ENCODE measurements at regions not wholly inside any gene's neighbourhood (a gene's known extent, or its start where the extent isn't known, plus 50 kb on each side); places are given as distances from the start of the nearest gene placed in this dataset.
A peak's percentile ranks its signal among the peaks of the same experiment; 100 is the strongest.

DNA sequence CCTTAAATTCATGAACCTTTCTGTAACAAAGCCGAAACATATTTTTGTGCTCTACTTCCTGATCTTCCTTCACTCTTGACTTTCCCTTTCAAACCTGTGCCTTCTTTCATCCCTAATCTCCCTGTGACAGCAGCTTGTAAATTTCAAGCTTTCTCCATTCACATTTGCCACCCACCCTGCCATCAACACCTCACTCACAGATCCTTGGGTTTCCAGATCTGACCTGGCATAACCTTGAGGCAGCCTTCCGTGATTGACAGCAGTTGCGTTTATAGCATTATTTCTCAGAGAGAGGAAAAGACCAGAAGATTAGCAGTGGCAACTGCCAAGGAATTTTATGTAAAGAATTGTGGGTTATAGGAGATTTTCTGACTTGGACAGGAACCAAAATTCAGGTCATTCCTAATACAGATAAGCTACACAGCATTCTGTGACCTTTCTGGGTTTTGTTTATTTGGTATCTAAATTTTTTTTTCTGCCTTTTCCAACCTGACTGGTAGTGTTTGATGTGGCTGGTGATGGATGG, 260.0 kb downstream of the NR2F1-AS1 start:
- no peak for DNase-seq (ENCODE audit: low read depth)

- DNase-seq (ENCODE audit: low read depth): no peak
Measured at GRCh38 chr5:93313672-93314071, 267.3 kb downstream of the NR2F1-AS1 start.

DNA sequence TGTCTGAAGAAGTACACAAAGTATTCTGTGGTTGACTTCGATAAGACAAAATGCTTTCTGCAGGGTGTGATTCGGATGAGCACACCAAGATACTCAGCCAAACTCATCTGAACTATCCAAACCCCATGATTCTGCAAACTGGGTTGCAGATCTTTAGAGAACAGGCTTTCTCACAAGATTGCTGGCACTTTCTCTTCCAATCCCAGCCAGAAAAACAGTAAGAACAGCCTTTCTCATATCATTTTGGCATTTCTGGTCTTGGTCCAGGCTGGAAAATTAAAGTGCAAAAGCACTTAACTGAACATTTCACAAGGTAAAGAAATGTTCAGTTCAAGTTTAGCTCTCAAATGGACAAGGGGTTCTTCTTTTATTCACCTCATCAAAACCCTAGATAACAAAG, 269.1 kb downstream of the NR2F1-AS1 start:
- DNase-seq (ENCODE audit: low read depth): no peak

DNA sequence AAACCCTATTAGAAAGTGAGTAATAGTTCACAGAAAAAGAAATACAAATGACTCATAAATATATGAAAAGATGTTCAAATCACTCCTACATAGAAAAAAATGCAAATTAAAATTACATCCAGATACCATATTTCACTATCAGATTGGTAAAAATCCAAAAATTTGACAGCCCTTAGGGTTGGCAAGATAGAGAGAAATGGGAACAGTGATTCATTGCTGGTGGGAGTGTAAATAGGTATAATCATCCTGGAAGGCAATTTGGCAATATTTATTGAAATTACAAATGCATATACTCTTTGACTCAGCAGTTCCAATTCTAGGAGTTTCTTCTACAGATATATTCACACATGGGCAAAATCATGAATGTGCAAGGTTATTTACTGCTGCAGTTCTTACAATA, 273.5 kb downstream of the NR2F1-AS1 start:
- no peak for DNase-seq (ENCODE audit: low read depth)

GRCh38 chr5:93305984-93306383, 275.0 kb downstream of the NR2F1-AS1 start:
- peak; percentile 11 for DNase-seq (ENCODE audit: low read depth)

DNA sequence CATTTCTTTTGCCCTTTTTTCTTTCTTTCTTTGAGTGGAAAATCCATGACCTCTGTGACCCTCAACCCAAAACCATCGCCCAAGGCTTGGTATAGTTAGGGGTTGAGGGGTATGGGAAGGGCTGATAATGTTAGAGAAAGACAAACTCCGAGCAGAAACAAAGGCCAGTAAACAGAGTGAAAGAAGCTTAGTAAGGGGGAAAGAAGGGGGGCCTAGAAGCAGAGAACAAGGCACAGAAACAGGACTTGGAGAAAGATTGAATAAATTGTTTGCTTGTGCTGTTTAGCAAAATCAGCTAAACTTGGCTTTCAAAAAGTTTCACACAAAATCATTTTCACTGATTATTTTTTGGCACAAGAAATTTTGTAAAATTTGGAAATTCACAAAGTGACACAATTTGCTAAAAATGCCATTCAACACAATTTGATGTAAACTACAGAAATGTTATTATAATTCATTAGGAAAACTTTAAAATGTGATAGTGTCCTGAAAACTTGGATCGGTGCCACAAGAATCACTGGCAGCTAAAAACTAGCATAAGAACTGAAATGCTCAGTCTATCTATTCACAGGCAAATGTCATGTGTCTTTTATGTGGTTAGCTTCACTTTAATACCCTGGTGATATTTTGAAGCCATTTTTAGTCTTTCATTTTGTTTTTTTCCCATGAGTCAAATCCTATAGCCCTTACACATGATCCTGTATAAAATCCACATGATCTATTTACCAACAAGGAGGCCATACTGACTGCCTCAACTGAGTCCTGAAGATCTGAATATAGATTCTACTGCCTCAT, 276.4 kb downstream of the NR2F1-AS1 start:
- DNase-seq (ENCODE audit: low read depth): no peak

DNA sequence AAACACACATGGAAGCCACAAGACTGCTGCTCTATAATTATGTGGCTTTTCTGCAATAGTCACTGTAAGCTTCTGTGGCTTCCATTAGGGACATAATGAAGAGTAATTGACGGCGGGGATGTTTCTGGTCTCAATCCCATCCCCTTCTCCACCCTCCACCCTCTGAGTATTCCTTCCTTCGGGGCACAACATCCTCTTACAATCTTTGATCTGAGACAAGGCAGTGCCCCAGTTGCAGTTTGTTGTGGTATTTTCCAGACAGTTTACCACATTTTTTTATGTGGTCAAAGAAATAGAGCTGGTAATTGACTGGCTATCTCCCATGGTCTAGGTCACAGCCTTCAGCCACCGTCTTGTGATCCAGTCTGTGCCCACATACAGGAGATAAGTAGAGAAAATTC, 277.7 kb downstream of the NR2F1-AS1 start:
- no peak for DNase-seq (ENCODE audit: low read depth)

DNA sequence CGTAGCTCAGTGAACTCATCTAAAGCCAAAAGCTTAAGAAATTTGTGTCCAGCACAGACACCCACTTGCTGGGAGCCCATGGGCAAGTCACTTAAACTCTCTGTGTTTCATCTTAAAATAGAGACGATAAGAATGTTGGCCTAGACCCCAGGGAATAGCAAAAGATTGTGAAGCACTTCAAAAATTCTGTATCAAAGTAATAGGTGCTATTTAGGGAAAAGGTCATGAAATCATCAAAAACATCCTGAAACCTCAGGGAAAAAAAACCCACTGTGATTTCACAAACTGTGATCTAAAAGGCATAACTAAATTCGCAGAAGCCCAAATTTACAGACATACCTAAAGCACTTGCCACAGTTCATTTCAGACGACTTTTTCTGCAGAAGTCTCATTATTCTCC, 278.3 kb downstream of the NR2F1-AS1 start:
- no peak for DNase-seq (ENCODE audit: low read depth)

GRCh38 chr5:93300945-93301344, 280.1 kb downstream of the NR2F1-AS1 start:
- no peak for DNase-seq (ENCODE audit: low read depth)

DNA sequence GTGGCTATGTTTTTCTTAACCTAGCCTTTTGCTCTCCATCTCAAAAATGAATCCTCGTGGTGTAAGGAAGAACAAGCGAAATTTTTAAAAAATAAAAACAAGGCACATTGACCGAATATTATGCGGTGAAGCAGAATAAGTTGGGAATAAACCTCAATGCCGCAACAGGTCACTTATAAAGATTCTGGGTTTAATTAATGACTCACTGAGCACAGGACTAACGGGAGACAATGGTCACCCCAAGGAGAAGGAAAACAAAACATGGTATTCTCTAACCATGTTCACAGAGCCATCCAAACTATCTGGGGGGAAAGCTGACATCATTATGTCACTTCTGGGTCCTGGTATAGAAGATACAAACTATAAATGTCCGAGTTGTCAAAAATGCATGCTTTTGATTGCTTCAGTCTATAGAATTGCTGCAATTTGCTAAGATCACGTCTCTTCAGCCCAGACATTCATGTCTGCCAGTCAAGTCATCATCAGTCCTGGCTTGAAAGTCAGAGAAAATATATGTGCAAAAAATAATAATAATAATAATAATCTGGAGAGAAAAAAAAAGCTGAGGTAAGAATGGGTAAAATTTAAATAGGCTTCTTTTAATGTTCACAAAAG, 280.6 kb downstream of the NR2F1-AS1 start:
- no peak for DNase-seq (ENCODE audit: low read depth)

DNA sequence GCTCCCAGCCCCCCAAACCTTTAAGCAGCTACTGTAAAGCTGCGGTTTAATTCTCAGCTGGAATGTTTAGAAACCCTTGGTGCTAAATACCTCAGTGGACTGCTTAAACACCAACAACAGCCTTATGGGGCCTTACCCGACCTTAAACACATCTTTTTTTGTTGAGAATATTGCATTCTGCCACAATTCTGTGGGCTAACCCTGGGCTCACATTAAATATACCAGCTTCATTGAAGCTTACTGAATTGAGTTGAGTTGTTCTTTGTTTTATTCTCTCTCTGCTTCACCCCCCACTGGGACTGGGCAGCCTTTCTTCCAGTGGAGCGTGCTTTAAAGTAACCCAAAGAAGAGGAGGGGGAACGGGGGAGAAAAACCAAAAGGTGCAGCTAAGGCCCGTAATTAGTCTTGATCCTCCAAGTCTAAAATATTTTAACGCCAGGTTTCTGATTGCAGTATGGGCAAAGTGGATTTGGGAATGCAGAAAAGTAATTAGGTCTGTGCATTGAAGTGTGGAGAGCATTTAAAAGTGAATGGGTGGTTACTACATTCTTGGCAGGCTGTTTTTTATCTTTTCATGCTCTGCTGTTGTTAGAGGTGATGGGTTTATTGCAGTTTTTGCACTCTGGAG, 281.2 kb downstream of the NR2F1-AS1 start:
- DNase-seq (ENCODE audit: low read depth): no peak

- no peak for DNase-seq (ENCODE audit: low read depth)
Measured at GRCh38 chr5:93297116-93297515, 283.9 kb downstream of the NR2F1-AS1 start.

DNA sequence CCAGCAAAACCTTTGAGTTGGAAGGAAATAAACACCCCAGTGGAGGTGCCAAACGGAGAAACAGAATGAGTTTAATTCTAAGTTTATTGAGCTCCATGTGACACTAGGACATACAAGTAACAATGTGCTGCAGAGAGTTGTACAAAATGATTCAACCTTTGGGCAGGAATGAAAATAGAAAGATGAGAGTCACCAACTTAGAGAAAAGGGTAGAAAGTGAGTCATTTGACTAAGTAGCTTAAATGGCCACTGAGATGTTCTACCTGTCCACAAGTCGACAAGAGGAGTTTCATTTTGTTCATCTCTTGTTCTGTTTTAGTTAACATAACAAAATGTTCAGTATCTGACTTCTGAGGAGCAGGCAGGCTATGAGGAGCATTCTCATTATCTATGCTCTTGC, 284.7 kb downstream of the NR2F1-AS1 start:
- DNase-seq (ENCODE audit: low read depth): peak; percentile 20

- no peak for DNase-seq (ENCODE audit: low read depth)
Measured at GRCh38 chr5:93294996-93295395, 286.0 kb downstream of the NR2F1-AS1 start.

- DNase-seq (ENCODE audit: low read depth): peak; percentile 20
Measured at GRCh38 chr5:93294199-93294598, 286.8 kb downstream of the NR2F1-AS1 start.

DNA sequence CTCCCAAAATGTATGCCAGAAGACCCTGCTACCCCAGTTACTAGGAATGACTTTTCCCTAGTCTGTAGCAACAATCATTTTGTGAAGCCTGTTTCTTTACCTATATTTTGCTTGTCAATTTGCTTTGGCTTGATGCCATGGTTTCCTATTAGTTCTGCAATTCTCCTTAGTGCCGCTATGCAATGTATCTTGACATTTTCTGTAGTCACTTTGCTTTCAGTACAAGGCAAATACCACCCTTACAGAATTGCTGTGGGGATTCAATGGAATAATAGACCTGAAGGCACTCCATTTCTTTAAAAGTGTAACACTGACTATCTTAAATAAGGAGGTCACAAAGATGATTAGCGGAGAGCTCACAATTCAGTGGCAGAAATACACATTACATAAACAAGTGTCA, 291.1 kb downstream of the NR2F1-AS1 start:
- DNase-seq (ENCODE audit: low read depth): no peak

DNA sequence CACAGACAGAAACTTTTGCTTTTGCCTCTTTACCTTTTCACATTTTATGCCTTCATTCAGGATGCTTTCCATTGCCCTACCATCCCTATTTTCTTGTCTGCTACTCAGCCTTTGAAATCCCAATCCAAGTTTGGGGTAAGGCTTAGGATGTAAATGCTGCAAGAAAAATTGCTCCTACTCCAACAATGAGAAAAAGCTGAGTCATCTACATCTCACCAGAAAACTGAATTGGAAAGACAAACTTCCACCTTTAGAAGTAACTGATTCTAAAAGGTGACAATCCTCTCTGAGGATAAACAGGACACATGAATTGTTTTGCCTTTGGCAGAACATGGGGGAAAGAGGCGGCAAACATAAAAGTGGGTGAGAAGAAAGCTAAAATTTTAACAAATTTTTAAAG, 295.6 kb downstream of the NR2F1-AS1 start:
- DNase-seq (ENCODE audit: low read depth): no peak

- no peak for DNase-seq (ENCODE audit: low read depth)
Measured at GRCh38 chr5:93281980-93282772, 298.8 kb downstream of the NR2F1-AS1 start.

- no peak for DNase-seq (ENCODE audit: low read depth)
Measured at GRCh38 chr5:93280518-93280917, 300.5 kb downstream of the NR2F1-AS1 start.

DNA sequence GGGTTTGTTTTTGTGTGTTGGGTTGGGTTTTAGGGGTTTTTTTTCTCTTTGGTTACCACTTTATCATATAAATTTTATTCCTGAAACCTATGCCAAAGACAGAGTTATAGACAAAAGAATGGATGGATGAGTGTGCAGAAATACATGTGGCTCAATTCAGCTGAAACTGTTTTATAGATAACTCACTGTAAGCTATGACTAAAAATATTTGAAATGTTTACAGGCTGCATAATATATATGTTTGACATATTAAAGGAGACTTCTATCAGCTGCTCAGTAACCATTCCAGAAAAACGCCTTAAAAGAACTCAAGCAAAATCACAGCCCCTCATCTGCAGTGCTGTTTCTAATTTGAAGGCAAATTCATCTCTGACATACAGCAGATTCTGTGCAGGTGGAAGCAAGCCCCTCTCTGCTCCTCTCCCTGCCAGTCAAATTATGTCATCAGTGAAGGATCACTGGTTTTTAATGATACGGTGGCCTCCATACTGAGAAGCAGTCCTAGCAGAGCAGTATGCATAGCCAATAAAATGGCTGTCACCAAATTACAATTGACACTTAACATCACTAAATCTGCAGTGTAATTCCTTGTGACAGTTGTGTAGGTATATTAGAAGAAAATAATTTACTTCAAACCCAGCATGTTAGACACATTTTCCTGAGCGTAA, 301.6 kb downstream of the NR2F1-AS1 start:
- DNase-seq (ENCODE audit: low read depth): no peak

- no peak for DNase-seq (ENCODE audit: low read depth)
Measured at GRCh38 chr5:93278896-93279295, 302.1 kb downstream of the NR2F1-AS1 start.

Measured in HT1080 (cell line).